ENCODE measurements at regions not wholly inside any gene's neighbourhood (a gene's known extent, or its start where the extent isn't known, plus 50 kb on each side); places are given as distances from the start of the nearest gene placed in this dataset.

- Mint-ChIP-seq H3K27ac (no peak overlapping the region), H3K36me3 (ENCODE audit: low read depth) (no peaks in the 10 kb centered on the region), H3K4me1 (no peaks in the 10 kb centered on the region), H3K4me3 (no peak overlapping the region), H3K27me3 (no peaks in the 10 kb centered on the region), H3K9me3 (no peaks in the 10 kb centered on the region)
- no peak for DNase-seq
- intact Hi-C loops (cut with micrococcal nuclease), result no loop called here
These were observed 502.1 kb upstream of the CDH4 start for GRCh38 chr20:60749804-60750602.

- no peaks in the 10 kb centered on the region for H3K36me3 Mint-ChIP-seq (ENCODE audit: low read depth)
- H3K4me3 Mint-ChIP-seq, result no peak overlapping the region
- intact Hi-C loops (cut with micrococcal nuclease), result no loop called here
- no peak overlapping the region for H3K27ac Mint-ChIP-seq
- H3K4me1 Mint-ChIP-seq, result no peaks in the 10 kb centered on the region
- H3K27me3 Mint-ChIP-seq, result no peaks in the 10 kb centered on the region
- no peak for DNase-seq
- no peaks in the 10 kb centered on the region for H3K9me3 Mint-ChIP-seq
These were observed 501.2 kb upstream of the CDH4 start for GRCh38 chr20:60750909-60751308.

DNA sequence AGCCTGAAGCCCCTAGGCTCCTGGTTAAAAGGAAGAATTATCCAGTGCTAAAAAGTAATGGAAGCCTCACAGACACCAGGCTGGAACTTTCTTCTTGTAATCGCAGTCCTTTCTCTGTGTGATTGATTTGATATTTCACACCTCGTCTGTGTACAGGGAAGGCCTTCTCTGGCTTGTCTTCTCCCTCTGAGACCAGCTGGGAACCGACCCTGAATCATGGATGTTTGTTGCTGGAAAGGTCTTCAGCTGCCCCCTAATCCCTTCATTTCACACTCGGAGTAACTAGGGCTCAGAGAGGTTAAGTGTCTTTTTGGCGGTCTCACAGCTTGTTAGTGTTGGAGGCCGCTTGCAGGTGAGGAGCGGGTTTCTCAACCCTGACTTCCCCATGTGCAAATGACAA is 500.2 kb upstream of the CDH4 start:
- no peaks in the 10 kb centered on the region for H3K27me3 Mint-ChIP-seq
- no peaks in the 10 kb centered on the region for H3K4me1 Mint-ChIP-seq
- no peaks in the 10 kb centered on the region for H3K9me3 Mint-ChIP-seq
- intact Hi-C loops (cut with micrococcal nuclease), result no loop called here
- no peak overlapping the region for H3K27ac Mint-ChIP-seq
- no peak overlapping the region for H3K4me3 Mint-ChIP-seq
- no peaks in the 10 kb centered on the region for H3K36me3 Mint-ChIP-seq (ENCODE audit: low read depth)
- DNase-seq, result no peak

- intact Hi-C loops (cut with micrococcal nuclease), result no loop called here
- Mint-ChIP-seq H3K27me3 (no peaks in the 10 kb centered on the region), H3K9me3 (no peaks in the 10 kb centered on the region), H3K4me1 (no peaks in the 10 kb centered on the region), H3K27ac (no peak overlapping the region), H3K36me3 (ENCODE audit: low read depth) (no peaks in the 10 kb centered on the region), H3K4me3 (no peak overlapping the region)
- DNase-seq, result no peak
These were observed 499.2 kb upstream of the CDH4 start for GRCh38 chr20:60752741-60753420.

GRCh38 chr20:60754856-60755255 is 497.2 kb upstream of the CDH4 start:
- no peaks in the 10 kb centered on the region for H3K4me1 Mint-ChIP-seq
- no peak for DNase-seq
- no peak overlapping the region for H3K27ac Mint-ChIP-seq
- no peaks in the 10 kb centered on the region for H3K27me3 Mint-ChIP-seq
- no peak overlapping the region for H3K4me3 Mint-ChIP-seq
- H3K36me3 Mint-ChIP-seq (ENCODE audit: low read depth), result no peaks in the 10 kb centered on the region
- no peaks in the 10 kb centered on the region for H3K9me3 Mint-ChIP-seq
- intact Hi-C loops (cut with micrococcal nuclease), result no loop called here

DNA sequence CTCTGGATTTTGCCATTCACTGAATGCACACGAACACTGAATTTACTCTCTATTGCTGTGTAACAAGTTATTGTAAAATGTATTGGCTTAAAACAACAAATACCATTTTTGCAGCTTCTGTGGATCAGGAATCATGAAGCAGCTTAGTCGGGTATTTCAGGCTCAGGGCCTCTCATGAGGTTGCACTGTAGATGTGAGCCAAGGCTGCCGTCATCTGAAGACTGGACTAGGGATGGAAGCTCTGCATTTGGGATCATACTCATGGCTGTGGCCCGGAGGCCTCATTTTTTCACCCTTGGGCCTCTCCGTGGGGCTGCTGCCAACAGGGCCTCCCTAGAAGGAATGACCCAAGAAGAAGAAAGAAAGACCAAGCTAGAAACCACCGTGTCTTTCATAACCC is 492.4 kb upstream of the CDH4 start:
- H3K4me1 Mint-ChIP-seq, result no peaks in the 10 kb centered on the region
- H3K27ac Mint-ChIP-seq, result no peak overlapping the region
- intact Hi-C loops (cut with micrococcal nuclease), result no loop called here
- no peaks in the 10 kb centered on the region for H3K27me3 Mint-ChIP-seq
- no peaks in the 10 kb centered on the region for H3K9me3 Mint-ChIP-seq
- no peak overlapping the region for H3K4me3 Mint-ChIP-seq
- no peak for DNase-seq
- H3K36me3 Mint-ChIP-seq (ENCODE audit: low read depth), result no peaks in the 10 kb centered on the region

- H3K27ac Mint-ChIP-seq, result no peak overlapping the region
- H3K27me3 Mint-ChIP-seq, result no peaks in the 10 kb centered on the region
- no peak for DNase-seq
- no peaks in the 10 kb centered on the region for H3K36me3 Mint-ChIP-seq (ENCODE audit: low read depth)
- no peaks in the 10 kb centered on the region for H3K9me3 Mint-ChIP-seq
- H3K4me3 Mint-ChIP-seq, result no peak overlapping the region
- intact Hi-C loops (cut with micrococcal nuclease), result no loop called here
- no peaks in the 10 kb centered on the region for H3K4me1 Mint-ChIP-seq
These were observed 491.6 kb upstream of the CDH4 start for GRCh38 chr20:60760256-60761000.

- H3K4me3 Mint-ChIP-seq, result no peak overlapping the region
- no peaks in the 10 kb centered on the region for H3K27me3 Mint-ChIP-seq
- H3K4me1 Mint-ChIP-seq, result no peaks in the 10 kb centered on the region
- DNase-seq, result no peak
- no peaks in the 10 kb centered on the region for H3K9me3 Mint-ChIP-seq
- intact Hi-C loops (cut with micrococcal nuclease), result no loop called here
- no peaks in the 10 kb centered on the region for H3K36me3 Mint-ChIP-seq (ENCODE audit: low read depth)
- no peak overlapping the region for H3K27ac Mint-ChIP-seq
These were observed 491.0 kb upstream of the CDH4 start for GRCh38 chr20:60761056-60761455.

DNA sequence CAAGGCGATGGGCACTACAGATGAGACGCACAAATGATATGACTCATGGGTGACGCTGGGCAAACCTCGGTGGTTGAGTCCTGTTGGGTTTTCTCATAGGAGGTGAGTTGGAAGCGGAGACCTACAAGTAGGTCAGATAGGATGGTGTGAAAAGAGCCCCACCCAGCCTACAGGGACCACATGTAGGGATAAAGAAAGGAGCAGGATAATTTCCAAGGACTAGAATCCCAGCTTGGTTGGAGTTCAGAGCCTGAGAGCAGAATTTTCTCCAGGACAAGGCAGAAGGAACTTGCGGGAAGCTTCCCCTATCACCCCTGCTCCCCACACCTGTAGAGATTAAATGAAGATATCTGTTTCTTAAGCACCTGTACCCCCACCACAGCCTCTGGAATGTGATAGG is 489.7 kb upstream of the CDH4 start:
- Mint-ChIP-seq H3K27ac (no peak overlapping the region), H3K4me3 (no peak overlapping the region), H3K27me3 (no peaks in the 10 kb centered on the region), H3K36me3 (ENCODE audit: low read depth) (no peaks in the 10 kb centered on the region), H3K9me3 (no peaks in the 10 kb centered on the region), H3K4me1 (no peaks in the 10 kb centered on the region)
- intact Hi-C loops (cut with micrococcal nuclease), result no loop called here
- DNase-seq, result no peak

DNA sequence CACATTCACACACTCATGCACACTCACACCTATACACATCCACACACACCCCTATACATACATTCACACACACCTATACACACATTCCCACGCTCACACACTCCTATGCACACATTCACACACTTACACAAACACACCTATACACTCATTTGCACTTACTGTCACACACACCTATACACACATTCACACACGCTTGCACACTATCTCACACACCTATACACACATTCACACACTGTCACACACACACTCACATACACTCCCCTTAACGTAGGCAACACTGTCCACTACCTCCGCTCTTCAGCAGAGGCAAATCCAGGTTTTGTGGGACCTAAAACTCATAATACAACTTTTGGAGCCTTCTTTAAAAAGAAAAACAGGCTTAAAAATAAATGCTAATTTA is 487.7 kb upstream of the CDH4 start:
- intact Hi-C loops (cut with micrococcal nuclease), result no loop called here
- no peak overlapping the region for H3K4me3 Mint-ChIP-seq
- no peak for DNase-seq
- no peak overlapping the region for H3K27ac Mint-ChIP-seq
- H3K36me3 Mint-ChIP-seq (ENCODE audit: low read depth), result no peaks in the 10 kb centered on the region
- no peaks in the 10 kb centered on the region for H3K27me3 Mint-ChIP-seq
- H3K9me3 Mint-ChIP-seq, result no peaks in the 10 kb centered on the region
- H3K4me1 Mint-ChIP-seq, result no peaks in the 10 kb centered on the region

GRCh38 chr20:60764771-60765170 is 487.3 kb upstream of the CDH4 start:
- no peaks in the 10 kb centered on the region for H3K27me3 Mint-ChIP-seq
- no peak for DNase-seq
- no peaks in the 10 kb centered on the region for H3K9me3 Mint-ChIP-seq
- no peaks in the 10 kb centered on the region for H3K4me1 Mint-ChIP-seq
- intact Hi-C loops (cut with micrococcal nuclease), result no loop called here
- H3K4me3 Mint-ChIP-seq, result no peak overlapping the region
- H3K27ac Mint-ChIP-seq, result no peak overlapping the region
- no peaks in the 10 kb centered on the region for H3K36me3 Mint-ChIP-seq (ENCODE audit: low read depth)

- Mint-ChIP-seq H3K27ac (no peak overlapping the region), H3K4me1 (no peaks in the 10 kb centered on the region), H3K4me3 (no peak overlapping the region), H3K27me3 (no peaks in the 10 kb centered on the region), H3K9me3 (no peaks in the 10 kb centered on the region), H3K36me3 (ENCODE audit: low read depth) (no peaks in the 10 kb centered on the region)
- DNase-seq, result no peak
- intact Hi-C loops (cut with micrococcal nuclease), result no loop called here
These were observed 486.1 kb upstream of the CDH4 start for GRCh38 chr20:60765821-60766403.

DNA sequence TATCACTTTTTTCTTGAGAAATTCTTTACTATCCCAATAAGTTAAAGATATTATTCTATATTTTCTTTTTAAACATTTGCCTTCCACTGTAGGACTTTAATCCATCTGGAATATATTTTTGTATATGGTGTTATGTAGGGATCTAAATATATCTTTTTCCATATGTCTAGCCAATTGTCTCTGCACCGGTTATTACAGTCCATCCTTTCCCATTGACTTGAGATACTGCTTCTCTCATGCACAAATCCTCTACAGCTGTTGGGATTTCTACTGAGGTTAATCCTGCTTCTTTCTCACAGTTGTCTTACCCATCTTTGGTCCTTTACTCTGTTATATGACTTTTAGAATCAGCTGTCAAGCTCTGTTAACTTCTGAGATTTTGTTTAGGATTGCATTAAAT is 483.8 kb upstream of the CDH4 start:
- H3K27ac Mint-ChIP-seq, result no peak overlapping the region
- no peak for DNase-seq
- no peaks in the 10 kb centered on the region for H3K27me3 Mint-ChIP-seq
- no peak overlapping the region for H3K4me3 Mint-ChIP-seq
- intact Hi-C loops (cut with micrococcal nuclease), result no loop called here
- no peaks in the 10 kb centered on the region for H3K4me1 Mint-ChIP-seq
- no peaks in the 10 kb centered on the region for H3K36me3 Mint-ChIP-seq (ENCODE audit: low read depth)
- H3K9me3 Mint-ChIP-seq, result no peaks in the 10 kb centered on the region

DNA sequence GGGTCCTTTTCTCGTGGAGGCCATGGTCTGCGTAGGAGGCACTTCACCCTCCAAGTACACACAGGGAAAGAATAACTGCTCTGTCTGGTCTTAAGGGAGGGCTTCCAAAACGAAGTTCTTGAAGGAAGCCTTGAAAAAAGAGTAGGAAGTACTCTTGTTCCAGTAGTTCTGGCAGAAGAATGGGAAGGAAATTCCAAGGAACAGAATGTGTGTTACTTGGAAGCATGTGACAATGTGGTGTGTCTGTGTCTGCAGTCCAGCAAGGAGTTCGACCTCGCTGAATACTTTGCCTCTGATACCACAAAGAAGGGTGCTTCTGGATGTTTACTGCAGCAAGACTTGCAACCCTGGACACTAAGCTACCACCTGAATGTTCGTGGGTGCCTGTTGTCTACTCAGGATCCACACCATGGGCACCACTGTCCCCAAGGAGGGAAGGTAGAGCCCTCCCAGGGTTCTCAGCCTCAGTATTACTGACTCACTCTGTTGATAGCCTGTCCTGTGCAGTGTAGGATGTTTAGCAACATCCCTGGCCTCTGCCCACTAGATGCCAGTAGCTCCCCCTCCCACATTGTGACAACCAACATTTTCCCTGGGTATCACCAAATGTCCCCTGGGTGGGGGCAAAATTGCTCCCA is 471.6 kb upstream of the CDH4 start:
- no peaks in the 10 kb centered on the region for H3K27me3 Mint-ChIP-seq
- H3K9me3 Mint-ChIP-seq, result no peaks in the 10 kb centered on the region
- H3K27ac Mint-ChIP-seq, result no peak overlapping the region
- H3K4me1 Mint-ChIP-seq, result no peaks in the 10 kb centered on the region
- no peak overlapping the region for H3K4me3 Mint-ChIP-seq
- no peaks in the 10 kb centered on the region for H3K36me3 Mint-ChIP-seq (ENCODE audit: low read depth)
- DNase-seq, result no peak
- intact Hi-C loops (cut with micrococcal nuclease), result no loop called here
